RWPE2 (cell line): ENCODE measurements at regions not wholly inside any gene's neighbourhood (a gene's known extent, or its start where the extent isn't known, plus 50 kb on each side); places are given as distances from the start of the nearest gene placed in this dataset.

ENCODE experiments used
- ATAC-seq: fragments of 200-7000 bp; cut with Tn5 transposase; 3 replicates; pipeline ENCODE4 v1.9.1; 2021; ENCODE audit warnings: low read depth
- DNase-seq: peaks from one replicate; pipeline ENCODE4 v3.0.0-alpha.2; 2020; ENCODE audit warnings: low spot score
- H3K27ac ChIP-seq: fragments of 450-650 bp; 2 replicates; pipeline ENCODE4 v1.5.1; 2017; ENCODE audit warnings: mild to moderate bottlenecking; ENCODE audit not compliant: poor library complexity, severe bottlenecking
- H3K27me3 ChIP-seq: fragments of 250-450 bp; sonication (Bioruptor Pico); 2 replicates; pipeline ENCODE4 v1.5.1; 2021; ENCODE audit warnings: mild to moderate bottlenecking, moderate library complexity; ENCODE audit not compliant: insufficient read depth, poor library complexity, severe bottlenecking
- H3K36me3 ChIP-seq: fragments of 250-450 bp; sonication (Bioruptor Pico); 2 replicates; pipeline ENCODE4 v1.5.1; 2020; ENCODE audit warnings: low read depth, mild to moderate bottlenecking, moderate library complexity
- H3K4me1 ChIP-seq: fragments of 250-450 bp; sonication (Bioruptor Pico); 2 replicates; pipeline ENCODE4 v1.5.1; 2021; ENCODE audit warnings: mild to moderate bottlenecking, moderate library complexity; ENCODE audit not compliant: insufficient read depth, poor library complexity, severe bottlenecking
- H3K4me3 ChIP-seq: fragments of 250-450 bp; sonication (Bioruptor Pico); 2 replicates; pipeline ENCODE4 v1.5.1; 2021; ENCODE audit warnings: mild to moderate bottlenecking, moderate library complexity; ENCODE audit not compliant: severe bottlenecking
- H3K9me3 ChIP-seq: fragments of 250-450 bp; sonication (Bioruptor Pico); 2 replicates; pipeline ENCODE4 v1.5.1; 2021; ENCODE audit warnings: mild to moderate bottlenecking, moderate library complexity; ENCODE audit not compliant: severe bottlenecking
- CTCF ChIP-seq: fragments of 450-650 bp; IDR thresholded peaks from one replicate; pipeline ENCODE4 v1.5.1; 2017; ENCODE audit warnings: mild to moderate bottlenecking, moderate library complexity; ENCODE audit not compliant: poor library complexity, severe bottlenecking

DNA sequence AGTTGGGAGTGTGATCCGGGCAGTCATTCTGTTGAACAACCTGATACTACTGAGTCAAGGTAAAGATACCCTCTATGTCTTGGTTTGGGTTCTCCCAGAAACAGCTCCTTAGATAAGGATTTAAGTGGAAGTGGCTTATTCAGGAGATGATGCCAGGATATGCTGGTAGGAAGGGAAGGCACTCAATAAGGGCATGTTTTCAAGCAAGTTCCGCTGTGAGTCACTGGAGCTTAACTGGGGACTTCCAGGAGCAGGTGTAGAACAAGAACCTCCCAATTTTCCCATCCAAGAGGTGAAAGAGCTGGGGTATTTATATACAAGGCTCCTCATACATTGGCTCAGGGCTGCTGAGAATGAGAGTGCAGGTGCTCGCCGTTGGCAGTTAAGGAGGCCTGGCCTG, 218.6 kb downstream of the AKAP7 start:
- H3K27ac ChIP-seq = no peak overlapping the region
- no peaks in the 10 kb centered on the region for H3K4me1 ChIP-seq
- DNase-seq (no peak), ATAC-seq (no peak)
- no peak overlapping the region for H3K4me3 ChIP-seq
- no peaks in the 10 kb centered on the region for H3K36me3 ChIP-seq
- H3K27me3 ChIP-seq = no peaks in the 10 kb centered on the region
- no peak for TF ChIP-seq CTCF
- H3K9me3 ChIP-seq = no peaks in the 10 kb centered on the region

DNA sequence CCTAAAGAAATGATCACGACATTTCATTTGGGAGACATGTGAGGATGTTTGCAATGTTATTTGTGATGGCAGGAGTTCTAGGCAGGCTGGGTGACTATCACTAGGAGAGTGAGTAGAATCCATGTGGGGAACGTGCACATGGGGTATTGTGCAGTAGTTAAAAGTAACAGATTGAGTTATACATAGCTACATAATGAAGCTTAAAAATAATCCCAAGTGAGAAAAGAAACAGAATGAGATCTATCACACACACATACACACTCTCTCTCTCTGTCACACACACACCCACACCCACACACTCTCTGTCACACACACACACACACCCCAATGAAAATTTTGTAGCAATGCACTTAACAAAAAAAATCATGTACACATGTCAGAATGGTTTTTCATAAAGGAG, 218.7 kb upstream of the ARG1 start:
- DNase-seq = no peak
- Histone ChIP-seq H3K4me3 (no peak overlapping the region), H3K9me3 (no peaks in the 10 kb centered on the region), H3K36me3 (no peaks in the 10 kb centered on the region), H3K27ac (no peak overlapping the region), H3K4me1 (no peaks in the 10 kb centered on the region), H3K27me3 (no peaks in the 10 kb centered on the region)
- ATAC-seq = no peak
- TF ChIP-seq CTCF = no peak

GRCh38 chr6:131356161-131356560, 216.9 kb upstream of the ARG1 start:
- TF ChIP-seq CTCF = no peak
- no peak overlapping the region for H3K4me3 ChIP-seq
- H3K27me3 ChIP-seq = no peaks in the 10 kb centered on the region
- H3K9me3 ChIP-seq = no peaks in the 10 kb centered on the region
- no peaks in the 10 kb centered on the region for H3K4me1 ChIP-seq
- no peaks in the 10 kb centered on the region for H3K36me3 ChIP-seq
- no peak overlapping the region for H3K27ac ChIP-seq
- no peak for DNase-seq
- ATAC-seq = no peak

GRCh38 chr6:131357501-131357900, 215.5 kb upstream of the ARG1 start:
- Histone ChIP-seq H3K4me3 (no peak overlapping the region), H3K9me3 (no peaks in the 10 kb centered on the region), H3K36me3 (no peaks in the 10 kb centered on the region), H3K4me1 (no peaks in the 10 kb centered on the region), H3K27me3 (no peaks in the 10 kb centered on the region), H3K27ac (no peak overlapping the region)
- ATAC-seq (no peak), DNase-seq (no peak)
- TF ChIP-seq CTCF = no peak

- ATAC-seq = peak; percentile 61; the same call in 2 of the 3 replicates
- no peak for TF ChIP-seq CTCF
- H3K27ac ChIP-seq = no peak overlapping the region
- no peaks in the 10 kb centered on the region for H3K4me1 ChIP-seq
- no peaks in the 10 kb centered on the region for H3K27me3 ChIP-seq
- no peak for DNase-seq
- H3K36me3 ChIP-seq = no peaks in the 10 kb centered on the region
- H3K4me3 ChIP-seq = no peak overlapping the region
- no peaks in the 10 kb centered on the region for H3K9me3 ChIP-seq
Measured at GRCh38 chr6:131362070-131362469, 211.0 kb upstream of the ARG1 start.
